H9 (cell line): ENCODE measurements at regions not wholly inside any gene's neighbourhood (a gene's known extent, or its start where the extent isn't known, plus 50 kb on each side); places are given as distances from the start of the nearest gene placed in this dataset.

Experiments
- DNase-seq: peaks from one replicate; pipeline ENCODE4 v3.0.0-alpha.2; 2017
- H2AFZ ChIP-seq: one replicate; pipeline ENCODE4 v1.6.1; 2013; ENCODE audit warnings: mild to moderate bottlenecking, low read length, control low read depth, moderate library complexity
- H2AK5ac ChIP-seq: 2 replicates; pipeline ENCODE4 v1.6.1; 2013; ENCODE audit warnings: low read length, control low read depth, mixed read lengths; ENCODE audit not compliant: insufficient read length
- H2BK120ac ChIP-seq: one replicate; pipeline ENCODE4 v1.6.1; 2013; ENCODE audit warnings: low read depth, mild to moderate bottlenecking, low read length, control low read depth, inconsistent platforms; ENCODE audit not compliant: poor library complexity, severe bottlenecking
- H2BK12ac ChIP-seq: 2 replicates; pipeline ENCODE4 v1.6.1; 2013; ENCODE audit warnings: low read length, control low read depth, mixed read lengths, low read depth; ENCODE audit not compliant: insufficient read length
- H2BK15ac ChIP-seq: 2 replicates; pipeline ENCODE4 v1.6.1; 2013; ENCODE audit warnings: low read depth, low read length, control low read depth
- H2BK20ac ChIP-seq: one replicate; pipeline ENCODE4 v1.6.1; 2013; ENCODE audit warnings: low read depth, mild to moderate bottlenecking, low read length, control low read depth, inconsistent platforms; ENCODE audit not compliant: poor library complexity, severe bottlenecking
- H2BK5ac ChIP-seq: 2 replicates; pipeline ENCODE4 v1.6.1; 2013; ENCODE audit warnings: low read length, control low read depth, mixed read lengths; ENCODE audit not compliant: insufficient read length
- H3K14ac ChIP-seq: 2 replicates; pipeline ENCODE4 v1.6.1; 2013; ENCODE audit warnings: low read length, control low read depth; ENCODE audit not compliant: insufficient read depth
- H3K18ac ChIP-seq: 2 replicates; pipeline ENCODE4 v1.6.1; 2013; ENCODE audit warnings: low read depth, mild to moderate bottlenecking, mixed read lengths, low read length, control low read depth; ENCODE audit not compliant: insufficient read length
- H3K23ac ChIP-seq: 2 replicates; pipeline ENCODE4 v1.6.1; 2013; ENCODE audit warnings: low read length, control low read depth, mixed read lengths, low read depth; ENCODE audit not compliant: insufficient read length
- H3K23me2 ChIP-seq: 2 replicates; pipeline ENCODE4 v1.6.1; 2013; ENCODE audit warnings: low read depth, mild to moderate bottlenecking, mixed read lengths, low read length, control low read depth; ENCODE audit not compliant: insufficient read length, poor library complexity, severe bottlenecking
- H3K27ac ChIP-seq: 2 replicates; pipeline ENCODE4 v1.5.1; 2013; ENCODE audit warnings: low read length, control low read depth, mixed read lengths, low read depth; ENCODE audit not compliant: insufficient read length
- H3K27me3 ChIP-seq: 2 replicates; pipeline ENCODE4 v1.6.1; 2013; ENCODE audit warnings: low read length, control low read depth, inconsistent platforms; ENCODE audit not compliant: insufficient read depth
- H3K4ac ChIP-seq: 2 replicates; pipeline ENCODE4 v1.6.1; 2013; ENCODE audit warnings: low read depth, mild to moderate bottlenecking, control low read depth, inconsistent platforms, low read length, moderate library complexity
- H3K4me1 ChIP-seq: 2 replicates; pipeline ENCODE4 v1.6.1; 2013; ENCODE audit warnings: low read length, control low read depth, inconsistent platforms; ENCODE audit not compliant: insufficient read depth
- H3K4me2 ChIP-seq: 2 replicates; pipeline ENCODE4 v1.6.1; 2013; ENCODE audit warnings: low read length, control low read depth, mixed read lengths; ENCODE audit not compliant: insufficient read length, insufficient read depth
- H3K56ac ChIP-seq: 2 replicates; pipeline ENCODE4 v1.6.1; 2013; ENCODE audit warnings: low read depth, mild to moderate bottlenecking, mixed read lengths, low read length, control low read depth; ENCODE audit not compliant: insufficient read length
- H3K79me1 ChIP-seq: 2 replicates; pipeline ENCODE4 v1.6.1; 2013; ENCODE audit warnings: low read depth, mild to moderate bottlenecking, moderate library complexity, low read length, control low read depth, inconsistent platforms; ENCODE audit not compliant: insufficient read depth, poor library complexity, severe bottlenecking
- H3K79me2 ChIP-seq: 2 replicates; pipeline ENCODE4 v1.6.1; 2013; ENCODE audit warnings: low read length, control low read depth, inconsistent platforms; ENCODE audit not compliant: insufficient read depth
- H3K9ac ChIP-seq: 2 replicates; pipeline ENCODE4 v1.6.1; 2013; ENCODE audit warnings: low read length, control low read depth, mixed read lengths; ENCODE audit not compliant: insufficient read length; ENCODE audit errors: extremely low read depth
- H3K9me3 ChIP-seq: one replicate; pipeline ENCODE4 v1.6.1; 2013; ENCODE audit warnings: low read depth, low read length, inconsistent platforms; ENCODE audit not compliant: control insufficient read depth
- H3T11ph ChIP-seq: one replicate; pipeline ENCODE4 v1.6.1; 2013; ENCODE audit warnings: mild to moderate bottlenecking, low read length, control low read depth, inconsistent platforms
- H4K20me1 ChIP-seq: one replicate; pipeline ENCODE4 v1.6.1; 2013; ENCODE audit not compliant: control insufficient read depth, insufficient read length, insufficient read depth
- H4K5ac ChIP-seq: 2 replicates; pipeline ENCODE4 v1.6.1; 2013; ENCODE audit warnings: low read depth, mild to moderate bottlenecking, mixed read lengths, low read length, control low read depth; ENCODE audit not compliant: insufficient read length
- H4K8ac ChIP-seq: replicated peaks from 2 replicates; pipeline ENCODE4 v1.6.1; 2013; ENCODE audit warnings: low read length, control low read depth, mixed read lengths, low read depth; ENCODE audit not compliant: insufficient read length
- H4K91ac ChIP-seq: 2 replicates; pipeline ENCODE4 v1.6.1; 2013; ENCODE audit warnings: low read depth, mild to moderate bottlenecking, moderate library complexity, mixed read lengths, low read length, control low read depth; ENCODE audit not compliant: insufficient read length
- H3K27ac Mint-ChIP-seq, 3 experiments: 2 replicates in 2 of 3; 3 replicates in 1 of 3; pipeline ENCODE4 v1.8.0; 2020 to 2021; ENCODE audit warnings: mixed read lengths in 3 of 3, mild to moderate bottlenecking in 1 of 3, moderate library complexity in 1 of 3
- H3K27me3 Mint-ChIP-seq: 2 replicates; pipeline ENCODE4 v1.8.0; 2021; ENCODE audit warnings: low read depth, mild to moderate bottlenecking, moderate library complexity, mixed read lengths
- H3K36me3 Mint-ChIP-seq, 3 experiments: 2 replicates in 2 of 3; 3 replicates in 1 of 3; pipeline ENCODE4 v1.8.0; 2020 to 2021; ENCODE audit warnings: low read depth in 3 of 3, mixed read lengths in 3 of 3; ENCODE audit not compliant: insufficient read depth in 1 of 3
- H3K4me1 Mint-ChIP-seq, 2 experiments: 2 replicates each; pipeline ENCODE4 v1.8.0; 2020; ENCODE audit warnings: mixed read lengths in 2 of 2
- H3K4me3 Mint-ChIP-seq, 2 experiments: 2 replicates in 1 of 2; 3 replicates in 1 of 2; pipeline ENCODE4 v1.8.0; 2020 to 2021; ENCODE audit warnings: mild to moderate bottlenecking in 2 of 2, mixed read lengths in 2 of 2, moderate library complexity in 1 of 2
- H3K9me3 Mint-ChIP-seq, 2 experiments: 2 replicates in 1 of 2; 3 replicates in 1 of 2; pipeline ENCODE4 v1.8.0; 2020; ENCODE audit warnings: mild to moderate bottlenecking in 2 of 2, mixed read lengths in 2 of 2, moderate library complexity in 1 of 2
- WGBS: extraction: QIAGEN DNeasy Blood & Tissue Kit; methylation state at CpG from one replicate; pipeline ENCODE4 v1.1.7; 2013; ENCODE audit warnings: missing lambda C conversion rate, low lambda C conversion rate, mixed read lengths; ENCODE audit not compliant: insufficient read length; ENCODE audit errors: extremely low coverage; 5-methylcytosine and 5-hydroxymethylcytosine counted together
- TF ChIP-seq, protein P1 (sequence below): fragments of 200-600 bp; sonication (generic); conservative IDR thresholded peaks from 3 replicates; pipeline ENCODE4 v1.8.0; 2021; ENCODE audit warnings: antibody characterized with exemption, mild to moderate bottlenecking

GRCh38 chr12:46049665-46050064 lies 59.3 kb upstream of the SCAF11 start:
- no peak overlapping the region for H3K9ac ChIP-seq
- no peak overlapping the region for H3K4me2 ChIP-seq
- H2BK5ac ChIP-seq = no peak overlapping the region
- no peaks in the 10 kb centered on the region for H3K79me1 ChIP-seq
- H3K18ac ChIP-seq = no peak overlapping the region
- peaks cover 22 to 51% (median 24%) of the 10 kb centered on the region in 3 experiments for H3K36me3 Mint-ChIP-seq
- TF ChIP-seq, protein P1, sequence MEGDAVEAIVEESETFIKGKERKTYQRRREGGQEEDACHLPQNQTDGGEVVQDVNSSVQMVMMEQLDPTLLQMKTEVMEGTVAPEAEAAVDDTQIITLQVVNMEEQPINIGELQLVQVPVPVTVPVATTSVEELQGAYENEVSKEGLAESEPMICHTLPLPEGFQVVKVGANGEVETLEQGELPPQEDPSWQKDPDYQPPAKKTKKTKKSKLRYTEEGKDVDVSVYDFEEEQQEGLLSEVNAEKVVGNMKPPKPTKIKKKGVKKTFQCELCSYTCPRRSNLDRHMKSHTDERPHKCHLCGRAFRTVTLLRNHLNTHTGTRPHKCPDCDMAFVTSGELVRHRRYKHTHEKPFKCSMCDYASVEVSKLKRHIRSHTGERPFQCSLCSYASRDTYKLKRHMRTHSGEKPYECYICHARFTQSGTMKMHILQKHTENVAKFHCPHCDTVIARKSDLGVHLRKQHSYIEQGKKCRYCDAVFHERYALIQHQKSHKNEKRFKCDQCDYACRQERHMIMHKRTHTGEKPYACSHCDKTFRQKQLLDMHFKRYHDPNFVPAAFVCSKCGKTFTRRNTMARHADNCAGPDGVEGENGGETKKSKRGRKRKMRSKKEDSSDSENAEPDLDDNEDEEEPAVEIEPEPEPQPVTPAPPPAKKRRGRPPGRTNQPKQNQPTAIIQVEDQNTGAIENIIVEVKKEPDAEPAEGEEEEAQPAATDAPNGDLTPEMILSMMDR = peak; percentile 56; the same call in 2 of the 3 replicates
- no peak overlapping the region for H3T11ph ChIP-seq
- H2BK20ac ChIP-seq = no peak overlapping the region
- H3K27me3 Mint-ChIP-seq = no peaks in the 10 kb centered on the region
- no peak overlapping the region for H4K8ac ChIP-seq
- no peak overlapping the region for H2AK5ac ChIP-seq
- H3K27ac Mint-ChIP-seq = no peak overlapping the region; a peak in 2 of 7 replicates
- H3K14ac ChIP-seq = no peak overlapping the region
- no peak overlapping the region for H2BK15ac ChIP-seq
- no peak overlapping the region for H2AFZ ChIP-seq
- H3K79me2 ChIP-seq = no peaks in the 10 kb centered on the region
- H3K9me3 ChIP-seq = peaks cover 32% of the 10 kb centered on the region
- H3K4ac ChIP-seq = no peak overlapping the region
- H3K56ac ChIP-seq = no peak overlapping the region
- H3K4me1 ChIP-seq = no peaks in the 10 kb centered on the region
- H3K4me1 Mint-ChIP-seq = peaks cover 5 to 8% of the 10 kb centered on the region in 2 experiments
- no peak overlapping the region for H2BK120ac ChIP-seq
- no peak overlapping the region for H3K4me3 Mint-ChIP-seq
- H3K27me3 ChIP-seq = no peaks in the 10 kb centered on the region
- no CpG with 5 or more reads among the region's 2 CpGs for WGBS
- no peak overlapping the region for H4K5ac ChIP-seq
- no peak overlapping the region for H3K23ac ChIP-seq
- no peak overlapping the region for H2BK12ac ChIP-seq
- H3K9me3 Mint-ChIP-seq = peaks cover 40 to 73% of the 10 kb centered on the region in 2 experiments
- H3K27ac ChIP-seq = no peak overlapping the region
- H4K91ac ChIP-seq = no peak overlapping the region
- no peaks in the 10 kb centered on the region for H4K20me1 ChIP-seq
- no peaks in the 10 kb centered on the region for H3K23me2 ChIP-seq
- peak; percentile 31 for DNase-seq
